Endodermal cell (in vitro differentiated cells): ENCODE measurements at regions not wholly inside any gene's neighbourhood (a gene's known extent, or its start where the extent isn't known, plus 50 kb on each side); places are given as distances from the start of the nearest gene placed in this dataset.

Experiments used
- DNase-seq: peaks from one replicate; pipeline ENCODE4 v3.0.0-alpha.2; 2017
- H3K27ac ChIP-seq: 2 replicates; pipeline ENCODE4 v1.5.1; 2013; ENCODE audit warnings: mild to moderate bottlenecking, low read depth, low read length, moderate library complexity
- H3K27me3 ChIP-seq: 2 replicates; pipeline ENCODE4 v1.6.1; 2013; ENCODE audit warnings: mild to moderate bottlenecking, low read length, moderate library complexity; ENCODE audit not compliant: insufficient read depth, control insufficient read depth, poor library complexity, severe bottlenecking
- H3K36me3 ChIP-seq: 2 replicates; pipeline ENCODE4 v1.7.0; 2013; ENCODE audit warnings: mild to moderate bottlenecking, low read length, moderate library complexity; ENCODE audit not compliant: control insufficient read depth, insufficient read depth
- H3K4me1 ChIP-seq: one replicate; pipeline ENCODE4 v1.7.0; 2013; ENCODE audit warnings: low read length; ENCODE audit not compliant: control insufficient read depth, insufficient read depth
- H3K4me3 ChIP-seq: 2 replicates; pipeline ENCODE4 v1.5.1; 2013; ENCODE audit warnings: mild to moderate bottlenecking, low read length, moderate library complexity
- H3K9ac ChIP-seq: 2 replicates; pipeline ENCODE4 v1.6.1; 2013; ENCODE audit warnings: mild to moderate bottlenecking, low read length, moderate library complexity; ENCODE audit not compliant: poor library complexity, severe bottlenecking; ENCODE audit errors: extremely low read depth
- H3K9me3 ChIP-seq: 2 replicates; pipeline ENCODE4 v1.6.1; 2013; ENCODE audit warnings: mild to moderate bottlenecking, low read length, moderate library complexity; ENCODE audit not compliant: control insufficient read depth
- H3K27ac Mint-ChIP-seq: 2 replicates; pipeline ENCODE4 v1.8.0; 2020; ENCODE audit warnings: mixed read lengths
- H3K27me3 Mint-ChIP-seq: 2 replicates; pipeline ENCODE4 v1.8.0; 2021; ENCODE audit warnings: mild to moderate bottlenecking, mixed read lengths; ENCODE audit not compliant: insufficient read depth
- H3K36me3 Mint-ChIP-seq: 2 replicates; pipeline ENCODE4 v1.8.0; 2020; ENCODE audit warnings: low read depth, mixed read lengths
- H3K4me1 Mint-ChIP-seq: 2 replicates; pipeline ENCODE4 v1.8.0; 2020; ENCODE audit warnings: mixed read lengths
- H3K4me3 Mint-ChIP-seq: 2 replicates; pipeline ENCODE4 v1.8.0; 2020; ENCODE audit warnings: mild to moderate bottlenecking, moderate library complexity, mixed read lengths
- H3K9me3 Mint-ChIP-seq: 2 replicates; pipeline ENCODE4 v1.8.0; 2020; ENCODE audit warnings: mild to moderate bottlenecking, mixed read lengths
- WGBS, 2 experiments: methylation state at CpG; one replicate each; pipeline versions ENCODE4 v1.1.5 to v1.1.7; 2013; ENCODE audit warnings: missing lambda C conversion rate in 2 of 2, mixed read lengths in 1 of 2; ENCODE audit not compliant: insufficient coverage in 1 of 2, insufficient read length in 1 of 2; 5-methylcytosine and 5-hydroxymethylcytosine counted together
- TF ChIP-seq, protein P1 (sequence below): fragments of 200-600 bp; sonication (generic); conservative IDR thresholded peaks from 2 replicates; pipeline ENCODE4 v1.5.0; 2021; ENCODE audit warnings: antibody characterized with exemption, mild to moderate bottlenecking

DNA sequence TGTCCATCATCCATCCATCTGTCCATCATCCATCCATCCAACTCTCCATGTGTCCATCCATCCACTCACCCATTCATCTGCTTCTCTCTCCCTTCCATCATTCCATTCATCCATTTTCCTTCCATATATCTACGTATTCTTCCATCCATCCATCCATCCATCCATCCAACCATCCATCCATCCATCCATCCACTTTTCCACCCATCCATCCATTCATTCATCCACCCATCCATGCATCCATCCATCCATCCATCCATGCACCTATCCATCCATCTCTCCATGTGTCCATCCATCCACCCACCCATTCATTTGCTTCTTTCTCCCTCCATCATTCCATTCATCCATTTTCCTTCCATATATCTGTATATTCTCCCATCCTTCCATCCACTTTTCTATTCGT lies 214.0 kb upstream of the RTL1 start:
- Histone ChIP-seq H3K27ac (no peak overlapping the region), H3K27me3 (no peaks in the 10 kb centered on the region), H3K9ac (no peak overlapping the region), H3K4me3 (no peak overlapping the region), H3K36me3 (no peaks in the 10 kb centered on the region), H3K4me1 (peaks cover 15% of the 10 kb centered on the region), H3K9me3 (no peaks in the 10 kb centered on the region)
- WGBS, 2 experiments, result 90 to 100% methylated on average over 2 of the region's 2 CpGs
- TF ChIP-seq, protein P1, sequence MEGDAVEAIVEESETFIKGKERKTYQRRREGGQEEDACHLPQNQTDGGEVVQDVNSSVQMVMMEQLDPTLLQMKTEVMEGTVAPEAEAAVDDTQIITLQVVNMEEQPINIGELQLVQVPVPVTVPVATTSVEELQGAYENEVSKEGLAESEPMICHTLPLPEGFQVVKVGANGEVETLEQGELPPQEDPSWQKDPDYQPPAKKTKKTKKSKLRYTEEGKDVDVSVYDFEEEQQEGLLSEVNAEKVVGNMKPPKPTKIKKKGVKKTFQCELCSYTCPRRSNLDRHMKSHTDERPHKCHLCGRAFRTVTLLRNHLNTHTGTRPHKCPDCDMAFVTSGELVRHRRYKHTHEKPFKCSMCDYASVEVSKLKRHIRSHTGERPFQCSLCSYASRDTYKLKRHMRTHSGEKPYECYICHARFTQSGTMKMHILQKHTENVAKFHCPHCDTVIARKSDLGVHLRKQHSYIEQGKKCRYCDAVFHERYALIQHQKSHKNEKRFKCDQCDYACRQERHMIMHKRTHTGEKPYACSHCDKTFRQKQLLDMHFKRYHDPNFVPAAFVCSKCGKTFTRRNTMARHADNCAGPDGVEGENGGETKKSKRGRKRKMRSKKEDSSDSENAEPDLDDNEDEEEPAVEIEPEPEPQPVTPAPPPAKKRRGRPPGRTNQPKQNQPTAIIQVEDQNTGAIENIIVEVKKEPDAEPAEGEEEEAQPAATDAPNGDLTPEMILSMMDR, result no peak
- Mint-ChIP-seq H3K27ac (no peak overlapping the region), H3K36me3 (no peaks in the 10 kb centered on the region), H3K4me1 (peaks cover 32% of the 10 kb centered on the region), H3K4me3 (no peak overlapping the region), H3K27me3 (no peaks in the 10 kb centered on the region), H3K9me3 (no peaks in the 10 kb centered on the region)
- no peak for DNase-seq

DNA sequence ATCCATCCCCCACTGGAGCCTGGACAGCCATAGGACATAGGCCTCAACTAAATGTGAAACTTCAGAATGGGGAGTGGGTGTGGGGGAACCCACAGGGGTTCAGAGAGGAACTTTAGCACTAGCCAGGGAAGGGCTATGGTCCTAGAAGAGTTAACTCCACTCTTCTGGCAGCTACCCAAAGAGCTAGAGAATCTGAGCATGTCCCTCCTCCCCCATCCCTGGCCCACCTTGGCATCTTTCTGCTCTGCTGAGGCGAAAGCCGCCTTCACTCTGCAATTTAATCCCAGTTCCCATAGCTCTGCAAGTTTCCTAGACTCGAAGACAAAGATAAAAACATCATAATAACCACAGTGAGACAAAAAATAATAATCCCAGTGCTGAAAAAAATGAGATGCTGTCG lies 214.7 kb upstream of the RTL1 start:
- peaks cover 15% of the 10 kb centered on the region for H3K4me1 ChIP-seq
- no peak overlapping the region for H3K27ac ChIP-seq
- Mint-ChIP-seq H3K4me3 (no peak overlapping the region), H3K36me3 (no peaks in the 10 kb centered on the region), H3K4me1 (peaks cover 32% of the 10 kb centered on the region), H3K9me3 (no peaks in the 10 kb centered on the region), H3K27me3 (no peaks in the 10 kb centered on the region), H3K27ac (no peak overlapping the region)
- no peak overlapping the region for H3K4me3 ChIP-seq
- H3K9me3 ChIP-seq, result no peaks in the 10 kb centered on the region
- H3K9ac ChIP-seq, result no peak overlapping the region
- peak; percentile 19 for DNase-seq
- H3K27me3 ChIP-seq, result no peaks in the 10 kb centered on the region
- WGBS, 2 experiments, result 80% methylated on average over 4 of the region's 4 CpGs; no CpG with 5 or more reads in 1 of the 2 experiments
- TF ChIP-seq, protein P1, result no peak
- H3K36me3 ChIP-seq, result no peaks in the 10 kb centered on the region

DNA sequence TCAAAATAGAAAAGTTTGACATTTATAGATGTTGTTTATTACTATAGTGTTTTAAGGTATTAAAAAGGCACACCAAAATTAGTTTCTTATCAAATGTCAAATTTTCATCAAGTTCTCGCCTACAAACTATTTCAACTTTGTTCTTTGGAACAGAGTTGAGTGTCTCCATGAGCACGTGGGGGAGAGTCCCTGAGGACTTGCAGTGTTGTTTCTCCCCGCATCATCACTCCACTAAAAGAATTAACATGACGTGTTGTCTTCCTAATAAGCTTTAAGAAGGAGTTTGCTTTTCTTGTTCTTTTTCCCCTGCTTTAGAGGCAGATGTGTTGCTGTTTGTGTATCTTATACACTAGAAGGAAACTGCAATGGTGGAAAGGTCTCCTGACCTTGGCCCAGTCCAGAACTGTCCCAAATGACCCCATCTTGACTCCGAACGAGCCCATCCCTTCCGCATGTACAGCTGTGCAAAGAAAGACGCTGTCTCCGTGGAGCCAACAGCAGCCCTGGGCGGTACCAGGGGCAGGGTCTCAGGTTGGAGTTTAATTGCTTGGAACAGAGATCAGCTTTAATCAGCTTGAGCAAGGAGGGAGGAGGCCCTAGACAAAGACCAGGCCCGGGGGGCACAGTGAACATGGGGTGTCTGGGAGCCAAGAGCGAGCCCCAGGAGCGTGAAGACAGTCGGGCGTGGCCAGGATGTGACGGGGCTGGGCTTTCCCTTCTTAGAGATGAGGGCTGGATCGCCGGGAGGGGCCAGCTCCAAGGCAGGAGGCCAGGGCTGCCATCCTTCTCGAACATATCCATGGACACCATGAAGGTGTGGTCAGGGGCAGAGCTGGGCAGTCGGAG lies 215.4 kb upstream of the RTL1 start:
- no peaks in the 10 kb centered on the region for H3K36me3 Mint-ChIP-seq

More for the DNA sequence above, 215.4 kb upstream of the RTL1 start:
- Histone ChIP-seq H3K4me1 (peaks cover 15% of the 10 kb centered on the region), H3K27ac (no peak overlapping the region), H3K9ac (no peak overlapping the region), H3K4me3 (no peak overlapping the region), H3K9me3 (no peaks in the 10 kb centered on the region), H3K27me3 (no peaks in the 10 kb centered on the region), H3K36me3 (no peaks in the 10 kb centered on the region)
- TF ChIP-seq, protein P1, result no peak
- H3K9me3 Mint-ChIP-seq, result no peaks in the 10 kb centered on the region
- 94 to 95% methylated on average over 16 to 20 of the region's 20 CpGs for WGBS, 2 experiments
- no peak overlapping the region for H3K27ac Mint-ChIP-seq
- peak; percentile 26 for DNase-seq
- no peaks in the 10 kb centered on the region for H3K27me3 Mint-ChIP-seq
- no peak overlapping the region for H3K4me3 Mint-ChIP-seq
- peaks cover 32% of the 10 kb centered on the region for H3K4me1 Mint-ChIP-seq
